C1 segment of cervical spinal cord (tissue), 14 donors: ENCODE measurements at regions not wholly inside any gene's neighbourhood (a gene's known extent, or its start where the extent isn't known, plus 50 kb on each side); places are given as distances from the start of the nearest gene placed in this dataset.
"Not testable (repeated sequence)": the region's sequence is repeated elsewhere in the genome, so short reads cannot be mapped to it uniquely, and the experiment has no call there.

Experiments used
- DNase-seq, 14 donors: peaks; one replicate each; lab custom pipeline; 2025; lab: John Stamatoyannopoulos, UW

- no peak for DNase-seq
These were observed 146.5 kb downstream of the SPANXN1 start for GRCh38 chrX:145393702-145394235.

GRCh38 chrX:145394344-145394743 lies 147.0 kb downstream of the SPANXN1 start:
- no peak for DNase-seq

GRCh38 chrX:145396612-145397011 lies 149.3 kb downstream of the SPANXN1 start:
- DNase-seq, result no peak

GRCh38 chrX:145405012-145405411 lies 157.7 kb downstream of the SPANXN1 start:
- peak in 1 of 14 donors; percentile 0 for DNase-seq

GRCh38 chrX:145410622-145411021 lies 163.3 kb downstream of the SPANXN1 start:
- no peak for DNase-seq

- DNase-seq, result not testable (repeated sequence)
These were observed 188.9 kb downstream of the SPANXN1 start for GRCh38 chrX:145436211-145436610.

- no peak for DNase-seq
These were observed 217.3 kb downstream of the SPANXN1 start for GRCh38 chrX:145464650-145465049.

- DNase-seq, result no peak
These were observed 228.4 kb downstream of the SPANXN1 start for GRCh38 chrX:145475725-145476124.

- DNase-seq, result no peak
These were observed 237.4 kb downstream of the SPANXN1 start for GRCh38 chrX:145484740-145485139.

GRCh38 chrX:145502670-145503069 lies 255.4 kb downstream of the SPANXN1 start:
- DNase-seq, result no peak

GRCh38 chrX:145506214-145506613 lies 258.9 kb downstream of the SPANXN1 start:
- no peak for DNase-seq

GRCh38 chrX:145524931-145525330 lies 277.6 kb downstream of the SPANXN1 start:
- DNase-seq, result peak in 3 of 14 donors; percentile 1 to 4 (median 2)

GRCh38 chrX:145532176-145532780 lies 285.0 kb downstream of the SPANXN1 start:
- DNase-seq, result no peak

GRCh38 chrX:145533534-145533933 lies 284.1 kb upstream of the SLITRK2 start:
- DNase-seq, result no peak

GRCh38 chrX:145549496-145549895 lies 268.1 kb upstream of the SLITRK2 start:
- DNase-seq, result no peak

- DNase-seq, result no peak
These were observed 265.0 kb upstream of the SLITRK2 start for GRCh38 chrX:145552643-145553042.

GRCh38 chrX:145553702-145554101 lies 263.9 kb upstream of the SLITRK2 start:
- DNase-seq, result no peak

GRCh38 chrX:145563159-145563558 lies 254.5 kb upstream of the SLITRK2 start:
- DNase-seq, result no peak

GRCh38 chrX:145609951-145610511 lies 207.6 kb upstream of the SLITRK2 start:
- DNase-seq, result no peak

GRCh38 chrX:145613894-145614293 lies 203.7 kb upstream of the SLITRK2 start:
- DNase-seq, result no peak

- DNase-seq, result no peak
These were observed 197.0 kb upstream of the SLITRK2 start for GRCh38 chrX:145620666-145621065.

- no peak for DNase-seq
These were observed 194.2 kb upstream of the SLITRK2 start for GRCh38 chrX:145623453-145623852.

- no peak for DNase-seq
These were observed 187.5 kb upstream of the SLITRK2 start for GRCh38 chrX:145630081-145630480.
